ENCODE measurements at regions not wholly inside any gene's neighbourhood (a gene's known extent, or its start where the extent isn't known, plus 50 kb on each side); places are given as distances from the start of the nearest gene placed in this dataset.

- intact Hi-C loops (cut with DNase I), result no loop called here
- 92 to 95% methylated on average over 5 of the region's 5 CpGs for WGBS, 2 donors
- Histone ChIP-seq H3K27ac (no peak overlapping the region), H3K36me3 (no peaks in the 10 kb centered on the region), H3K9me3 (no peaks in the 10 kb centered on the region), H3K4me1 (peaks cover 0 to 5% (median 2%) of the 10 kb centered on the region in 4 donors), H3K27me3 (no peaks in the 10 kb centered on the region), H3K4me3 (no peak overlapping the region)
- TF ChIP-seq, protein P1, sequence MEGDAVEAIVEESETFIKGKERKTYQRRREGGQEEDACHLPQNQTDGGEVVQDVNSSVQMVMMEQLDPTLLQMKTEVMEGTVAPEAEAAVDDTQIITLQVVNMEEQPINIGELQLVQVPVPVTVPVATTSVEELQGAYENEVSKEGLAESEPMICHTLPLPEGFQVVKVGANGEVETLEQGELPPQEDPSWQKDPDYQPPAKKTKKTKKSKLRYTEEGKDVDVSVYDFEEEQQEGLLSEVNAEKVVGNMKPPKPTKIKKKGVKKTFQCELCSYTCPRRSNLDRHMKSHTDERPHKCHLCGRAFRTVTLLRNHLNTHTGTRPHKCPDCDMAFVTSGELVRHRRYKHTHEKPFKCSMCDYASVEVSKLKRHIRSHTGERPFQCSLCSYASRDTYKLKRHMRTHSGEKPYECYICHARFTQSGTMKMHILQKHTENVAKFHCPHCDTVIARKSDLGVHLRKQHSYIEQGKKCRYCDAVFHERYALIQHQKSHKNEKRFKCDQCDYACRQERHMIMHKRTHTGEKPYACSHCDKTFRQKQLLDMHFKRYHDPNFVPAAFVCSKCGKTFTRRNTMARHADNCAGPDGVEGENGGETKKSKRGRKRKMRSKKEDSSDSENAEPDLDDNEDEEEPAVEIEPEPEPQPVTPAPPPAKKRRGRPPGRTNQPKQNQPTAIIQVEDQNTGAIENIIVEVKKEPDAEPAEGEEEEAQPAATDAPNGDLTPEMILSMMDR (IDR thresholded peaks at IDR 0.05), result no peak
- TF ChIP-seq EP300 (IDR thresholded peaks at IDR 0.05), result no peak
- TF ChIP-seq POLR2A (IDR thresholded peaks at IDR 0.05), result no peak
- no peak for TF ChIP-seq POLR2AphosphoS5 (IDR thresholded peaks at IDR 0.05)
- no peak for DNase-seq
Measured at GRCh38 chr21:39080366-39080765, 102.9 kb downstream of the PSMG1 start.

DNA sequence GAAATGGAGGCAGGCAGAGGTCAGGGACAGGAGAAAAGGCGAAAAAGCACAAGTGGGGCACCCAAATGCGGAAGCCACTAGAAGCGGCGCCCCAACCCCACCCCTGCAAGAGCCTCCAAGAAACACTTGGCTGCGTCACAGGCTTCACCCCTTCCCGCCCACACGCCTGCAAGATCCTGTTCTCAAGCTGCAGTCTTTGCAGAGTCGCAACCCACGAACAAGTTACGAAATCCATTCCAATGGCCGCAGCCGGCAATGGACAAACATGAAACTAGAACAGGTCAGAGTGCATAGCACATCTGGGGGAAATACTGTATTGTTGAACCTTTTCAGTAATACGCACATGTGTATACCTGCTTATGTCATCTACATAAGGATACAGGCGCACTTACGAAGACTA lies 103.6 kb downstream of the PSMG1 start:
- H3K27ac ChIP-seq, result peak overlapping the region in 1 of 4 donors; percentile 8
- intact Hi-C loops (cut with DNase I), result no loop called here
- DNase-seq, result peak; percentile 85

GRCh38 chr21:39078322-39079065 lies 104.8 kb downstream of the PSMG1 start:
- WGBS, 2 donors, result 81 to 86% methylated on average over 5 of the region's 5 CpGs
- Histone ChIP-seq H3K9me3 (no peaks in the 10 kb centered on the region), H3K27me3 (no peaks in the 10 kb centered on the region), H3K27ac (peak overlapping the region in 1 of 4 donors; percentile 4), H3K4me1 (peaks cover 0 to 7% (median 5%) of the 10 kb centered on the region in 4 donors), H3K4me3 (no peak overlapping the region), H3K36me3 (no peaks in the 10 kb centered on the region)
- TF ChIP-seq POLR2AphosphoS5 (IDR thresholded peaks at IDR 0.05), result no peak
- TF ChIP-seq EP300 (IDR thresholded peaks at IDR 0.05), result no peak
- TF ChIP-seq, protein P1 (IDR thresholded peaks at IDR 0.05), result no peak
- TF ChIP-seq POLR2A (IDR thresholded peaks at IDR 0.05), result no peak
- intact Hi-C loops (cut with DNase I), result no loop called here
- no peak for DNase-seq

More for the DNA sequence above, 103.6 kb downstream of the PSMG1 start:
- Histone ChIP-seq H3K27me3 (no peaks in the 10 kb centered on the region), H3K36me3 (no peaks in the 10 kb centered on the region), H3K4me3 (no peak overlapping the region), H3K9me3 (no peaks in the 10 kb centered on the region), H3K4me1 (peaks cover 0 to 5% (median 2%) of the 10 kb centered on the region in 4 donors)
- WGBS, 2 donors, result 78% methylated on average over 15 of the region's 15 CpGs
- TF ChIP-seq POLR2A (IDR thresholded peaks at IDR 0.05), result no peak
- TF ChIP-seq, protein P1 (IDR thresholded peaks at IDR 0.05), result no peak
- TF ChIP-seq EP300 (IDR thresholded peaks at IDR 0.05), result peak in 2 of 4 donors; percentile 22 to 36
- peak in 1 of 4 donors; percentile 36 for TF ChIP-seq POLR2AphosphoS5 (IDR thresholded peaks at IDR 0.05)

GRCh38 chr21:39077876-39078275 lies 105.4 kb downstream of the PSMG1 start:
- Histone ChIP-seq H3K36me3 (no peaks in the 10 kb centered on the region), H3K4me3 (no peak overlapping the region), H3K4me1 (peaks cover 0 to 13% (median 1%) of the 10 kb centered on the region in 4 donors), H3K9me3 (no peaks in the 10 kb centered on the region), H3K27me3 (no peaks in the 10 kb centered on the region), H3K27ac (no peak overlapping the region)
- intact Hi-C loops (cut with DNase I), result no loop called here
- WGBS, 2 donors, result 68 to 71% methylated on average over 3 of the region's 3 CpGs
- TF ChIP-seq POLR2AphosphoS5 (IDR thresholded peaks at IDR 0.05) (no peak), POLR2A (IDR thresholded peaks at IDR 0.05) (no peak), EP300 (IDR thresholded peaks at IDR 0.05) (no peak)
- TF ChIP-seq, protein P1 (IDR thresholded peaks at IDR 0.05), result no peak
- no peak for DNase-seq

All from sigmoid colon (tissue), 6 donors.